ENCODE measurements at regions not wholly inside any gene's neighbourhood (a gene's known extent, or its start where the extent isn't known, plus 50 kb on each side); places are given as distances from the start of the nearest gene placed in this dataset.
"Not testable (repeated sequence)": the region's sequence is repeated elsewhere in the genome, so short reads cannot be mapped to it uniquely, and the experiment has no call there.

DNA sequence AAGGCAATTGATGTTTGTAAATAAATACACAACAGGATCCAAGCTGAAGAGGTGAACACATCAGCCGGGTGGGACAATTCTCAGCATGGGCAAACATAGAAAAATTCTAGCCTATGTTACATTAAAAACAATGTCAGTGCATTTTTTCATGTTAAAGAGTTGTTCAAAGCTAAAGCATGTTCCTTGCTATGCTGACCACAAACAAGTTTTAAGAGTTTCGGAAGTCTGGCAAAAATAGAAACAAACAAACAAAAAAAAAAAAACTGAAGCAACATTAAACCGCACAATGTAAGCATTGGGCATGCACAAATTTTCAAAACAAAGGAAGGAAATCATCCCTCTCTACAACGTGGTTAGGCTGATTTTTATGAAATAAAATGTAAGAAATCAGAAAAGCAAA, 185.8 kb downstream of the FOXD4L6 start:
- not testable (repeated sequence) for H3K4me1 Mint-ChIP-seq; DNase-seq (ENCODE audit: low spot score in 2 of 2); H3K27me3 Mint-ChIP-seq; ATAC-seq (replicated peaks; ENCODE audit: extremely low read depth, poor library complexity, severe bottlenecking); H3K27ac Mint-ChIP-seq (ENCODE audit: low read depth); H3K36me3 Mint-ChIP-seq (ENCODE audit: insufficient read depth); H3K4me3 Mint-ChIP-seq; H3K9me3 Mint-ChIP-seq

DNA sequence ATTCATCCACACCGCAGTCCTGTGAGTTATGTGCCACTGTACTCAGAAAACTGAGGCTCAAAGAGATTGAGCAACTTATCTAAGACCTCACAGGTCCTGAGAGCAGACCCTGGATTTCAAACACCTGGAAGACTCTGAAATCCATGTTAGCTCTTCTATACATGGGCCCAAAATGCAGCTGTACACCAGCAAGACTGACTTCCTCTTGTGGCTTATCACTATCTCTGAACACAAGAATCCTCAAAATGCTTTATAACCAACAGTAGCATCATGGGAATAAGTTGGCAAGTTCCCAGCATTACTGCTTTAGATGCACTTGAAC, 188.6 kb downstream of the FOXD4L6 start:
- not testable (repeated sequence) for H3K27ac Mint-ChIP-seq (ENCODE audit: low read depth); H3K9me3 Mint-ChIP-seq; H3K4me1 Mint-ChIP-seq; ATAC-seq (replicated peaks; ENCODE audit: extremely low read depth, poor library complexity, severe bottlenecking); H3K36me3 Mint-ChIP-seq (ENCODE audit: insufficient read depth); DNase-seq (ENCODE audit: low spot score in 2 of 2); H3K4me3 Mint-ChIP-seq; H3K27me3 Mint-ChIP-seq

DNA sequence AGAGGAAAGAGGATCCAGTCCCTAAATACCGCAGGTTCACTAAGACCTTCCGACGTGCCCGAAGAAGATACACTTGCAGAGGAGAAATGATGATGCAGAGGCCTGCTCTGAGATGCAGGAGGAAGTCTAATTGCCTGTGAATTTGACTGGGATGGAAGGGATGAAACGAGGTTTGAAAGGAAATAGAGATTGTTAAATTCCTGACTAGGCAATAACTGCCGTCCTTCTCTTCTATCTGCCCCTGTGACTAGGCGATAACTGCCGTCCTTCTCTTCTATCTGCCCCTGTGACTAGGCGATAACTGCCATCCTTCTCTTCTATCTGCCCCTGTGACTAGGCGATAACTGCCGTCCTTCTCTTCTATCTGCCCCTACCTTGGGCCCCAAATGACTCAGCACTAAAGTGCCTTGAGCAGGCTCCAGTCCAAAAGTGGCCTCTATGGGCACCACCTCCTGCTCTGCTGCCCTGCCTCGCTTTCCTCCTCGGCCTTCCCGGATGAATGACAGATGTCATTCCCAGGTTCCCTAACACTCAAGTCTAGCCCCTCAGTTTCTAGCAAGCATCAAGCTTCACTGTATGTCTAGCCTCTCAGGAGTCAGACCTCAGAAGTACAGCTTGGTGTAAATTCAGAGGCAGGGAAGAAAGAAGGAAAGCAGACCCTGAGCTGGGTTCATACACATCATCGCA, 189.1 kb downstream of the FOXD4L6 start:
- H3K36me3 Mint-ChIP-seq (ENCODE audit: insufficient read depth); DNase-seq (ENCODE audit: low spot score in 2 of 2); H3K4me1 Mint-ChIP-seq; ATAC-seq (replicated peaks; ENCODE audit: extremely low read depth, poor library complexity, severe bottlenecking); H3K4me3 Mint-ChIP-seq; H3K9me3 Mint-ChIP-seq; H3K27me3 Mint-ChIP-seq; H3K27ac Mint-ChIP-seq (ENCODE audit: low read depth): not testable (repeated sequence)

DNA sequence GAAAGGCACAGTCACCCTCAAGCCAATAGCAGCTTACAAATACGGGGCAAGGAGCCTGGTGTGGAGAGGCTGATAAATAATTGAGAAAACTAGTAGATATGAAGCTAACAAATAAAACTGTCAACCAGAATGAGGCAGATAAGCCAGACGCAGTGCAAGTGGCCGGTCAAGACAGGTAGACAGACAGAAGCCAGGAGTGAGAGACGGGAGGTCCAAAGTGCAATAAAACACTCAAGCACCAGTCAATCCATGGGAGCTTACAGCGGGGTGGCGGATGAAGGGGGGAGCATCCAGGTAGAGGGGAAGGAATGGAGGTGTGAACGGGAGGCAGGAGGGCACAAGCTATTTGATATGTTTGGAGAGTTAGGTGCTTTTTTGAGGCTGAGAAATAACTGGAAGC, 193.1 kb downstream of the FOXD4L6 start:
- Mint-ChIP-seq H3K9me3 (peaks cover 15% of the 10 kb centered on the region), H3K4me1 (peaks cover 7% of the 10 kb centered on the region)

DNA sequence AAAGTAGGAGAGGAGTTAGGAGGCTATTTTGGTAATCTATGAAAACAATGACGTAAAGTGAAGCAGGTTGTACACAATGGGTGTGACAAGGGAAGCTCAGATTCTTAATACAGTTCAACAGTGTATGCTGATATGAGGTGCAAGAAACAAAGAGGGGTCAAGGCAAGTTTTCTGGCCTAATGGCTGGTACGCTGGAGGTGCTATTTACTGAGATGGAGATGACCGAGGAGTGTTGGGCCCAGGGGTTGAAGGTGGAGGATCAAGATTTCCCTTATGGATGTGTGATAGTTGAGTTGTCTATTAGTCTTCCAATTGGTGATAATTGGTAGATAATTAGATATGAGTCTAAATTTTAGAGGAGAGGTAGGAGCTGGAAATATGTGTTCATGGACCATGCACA, 194.0 kb downstream of the FOXD4L6 start:
- not testable (repeated sequence) for H3K27ac Mint-ChIP-seq (ENCODE audit: low read depth); H3K4me3 Mint-ChIP-seq; DNase-seq (ENCODE audit: low spot score in 2 of 2); H3K36me3 Mint-ChIP-seq (ENCODE audit: insufficient read depth); H3K4me1 Mint-ChIP-seq; H3K27me3 Mint-ChIP-seq; ATAC-seq (replicated peaks; ENCODE audit: extremely low read depth, poor library complexity, severe bottlenecking)
- H3K9me3 Mint-ChIP-seq: peaks cover 13% of the 10 kb centered on the region

More for the DNA sequence above, 193.1 kb downstream of the FOXD4L6 start:
- Mint-ChIP-seq H3K27me3 (no peaks in the 10 kb centered on the region), H3K4me3 (no peak overlapping the region), H3K36me3 (ENCODE audit: insufficient read depth) (no peaks in the 10 kb centered on the region), H3K27ac (ENCODE audit: low read depth) (no peak overlapping the region)
- DNase-seq (ENCODE audit: low spot score in 2 of 2) (no peak), ATAC-seq (replicated peaks; ENCODE audit: extremely low read depth, poor library complexity, severe bottlenecking) (no peak)

DNA sequence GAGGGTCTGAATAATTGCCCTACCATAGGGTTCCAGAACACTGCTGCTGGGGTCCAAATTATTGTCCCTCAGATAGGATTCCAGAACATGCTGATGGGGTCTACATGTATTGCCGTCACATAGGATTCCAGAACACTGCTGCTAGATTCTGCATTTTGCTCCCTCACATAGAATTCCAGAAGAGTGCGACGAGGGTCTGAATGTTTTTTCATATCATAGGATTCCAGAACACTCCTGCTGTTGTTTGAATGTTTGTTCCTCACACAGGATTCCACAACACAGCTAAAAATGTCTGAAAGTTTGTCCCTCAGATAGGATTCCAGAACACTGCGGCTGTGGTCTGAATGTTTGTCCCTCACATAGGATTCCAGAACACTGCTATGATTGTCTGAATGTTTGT, 198.1 kb downstream of the FOXD4L6 start:
- peaks cover 34% of the 10 kb centered on the region for H3K9me3 Mint-ChIP-seq

DNA sequence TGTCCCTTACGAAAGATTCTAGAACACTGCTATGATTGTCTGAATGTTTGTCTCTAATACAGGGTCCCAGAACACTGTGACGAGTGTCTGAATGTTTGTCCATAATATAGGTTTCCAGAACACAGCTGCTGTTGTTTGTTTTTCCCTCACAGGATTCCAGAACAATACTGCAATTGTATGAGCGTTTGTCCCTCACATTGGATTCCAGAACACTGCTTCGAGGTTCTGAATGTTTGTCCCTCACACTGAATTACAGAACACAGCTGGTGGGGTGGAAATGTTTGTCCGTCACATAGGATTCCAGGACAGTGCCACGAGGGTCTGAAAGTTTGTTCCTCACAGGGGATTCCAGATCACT, 199.0 kb downstream of the FOXD4L6 start:
- ATAC-seq (replicated peaks; ENCODE audit: extremely low read depth, poor library complexity, severe bottlenecking); H3K27ac Mint-ChIP-seq (ENCODE audit: low read depth); H3K4me1 Mint-ChIP-seq; H3K27me3 Mint-ChIP-seq; H3K4me3 Mint-ChIP-seq; H3K36me3 Mint-ChIP-seq (ENCODE audit: insufficient read depth); DNase-seq (ENCODE audit: low spot score in 2 of 2): not testable (repeated sequence)
- H3K9me3 Mint-ChIP-seq: peaks cover 41% of the 10 kb centered on the region

More for the DNA sequence above, 198.1 kb downstream of the FOXD4L6 start:
- not testable (repeated sequence) for H3K4me3 Mint-ChIP-seq; H3K36me3 Mint-ChIP-seq (ENCODE audit: insufficient read depth); DNase-seq (ENCODE audit: low spot score in 2 of 2); ATAC-seq (replicated peaks; ENCODE audit: extremely low read depth, poor library complexity, severe bottlenecking); H3K27ac Mint-ChIP-seq (ENCODE audit: low read depth); H3K4me1 Mint-ChIP-seq; H3K27me3 Mint-ChIP-seq

DNA sequence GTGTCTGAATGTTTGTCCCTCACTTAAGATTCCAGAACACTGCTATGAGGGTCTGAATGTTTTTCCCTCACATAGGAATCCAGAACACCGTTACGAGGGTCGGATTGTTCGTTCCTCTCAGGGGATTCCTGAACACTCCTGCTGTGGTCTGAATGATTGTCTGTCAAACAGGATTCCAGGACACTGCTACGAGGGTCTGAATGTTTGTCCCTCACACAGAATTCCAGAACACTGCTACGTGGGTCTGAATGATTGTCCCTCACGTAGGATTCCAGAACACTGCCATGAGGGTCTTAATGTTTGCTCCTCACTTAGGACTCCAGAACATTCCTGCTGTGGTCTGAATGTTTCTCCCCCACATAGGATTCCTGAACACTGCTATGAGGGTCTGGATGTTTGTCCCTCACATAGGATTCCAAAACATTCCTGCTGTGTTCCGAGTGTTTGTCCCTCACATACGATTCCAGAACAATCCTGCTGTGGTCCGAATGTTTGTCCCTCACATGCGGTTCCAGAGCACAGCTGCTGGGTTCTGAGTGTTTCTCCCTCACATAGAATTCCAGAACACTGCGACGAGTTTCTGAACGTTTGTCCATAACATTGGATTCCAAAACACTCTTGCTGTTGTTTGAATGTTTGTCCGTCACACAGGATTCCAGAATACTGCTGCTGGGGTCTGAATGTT, 199.5 kb downstream of the FOXD4L6 start:
- H3K4me3 Mint-ChIP-seq: no peak overlapping the region
- DNase-seq (ENCODE audit: low spot score in 2 of 2) (no peak), ATAC-seq (replicated peaks; ENCODE audit: extremely low read depth, poor library complexity, severe bottlenecking) (no peak)
- no peaks in the 10 kb centered on the region for H3K27me3 Mint-ChIP-seq
- H3K4me1 Mint-ChIP-seq: no peaks in the 10 kb centered on the region
- peaks cover 46% of the 10 kb centered on the region for H3K9me3 Mint-ChIP-seq
- H3K27ac Mint-ChIP-seq (ENCODE audit: low read depth): no peak overlapping the region
- H3K36me3 Mint-ChIP-seq (ENCODE audit: insufficient read depth): no peaks in the 10 kb centered on the region

DNA sequence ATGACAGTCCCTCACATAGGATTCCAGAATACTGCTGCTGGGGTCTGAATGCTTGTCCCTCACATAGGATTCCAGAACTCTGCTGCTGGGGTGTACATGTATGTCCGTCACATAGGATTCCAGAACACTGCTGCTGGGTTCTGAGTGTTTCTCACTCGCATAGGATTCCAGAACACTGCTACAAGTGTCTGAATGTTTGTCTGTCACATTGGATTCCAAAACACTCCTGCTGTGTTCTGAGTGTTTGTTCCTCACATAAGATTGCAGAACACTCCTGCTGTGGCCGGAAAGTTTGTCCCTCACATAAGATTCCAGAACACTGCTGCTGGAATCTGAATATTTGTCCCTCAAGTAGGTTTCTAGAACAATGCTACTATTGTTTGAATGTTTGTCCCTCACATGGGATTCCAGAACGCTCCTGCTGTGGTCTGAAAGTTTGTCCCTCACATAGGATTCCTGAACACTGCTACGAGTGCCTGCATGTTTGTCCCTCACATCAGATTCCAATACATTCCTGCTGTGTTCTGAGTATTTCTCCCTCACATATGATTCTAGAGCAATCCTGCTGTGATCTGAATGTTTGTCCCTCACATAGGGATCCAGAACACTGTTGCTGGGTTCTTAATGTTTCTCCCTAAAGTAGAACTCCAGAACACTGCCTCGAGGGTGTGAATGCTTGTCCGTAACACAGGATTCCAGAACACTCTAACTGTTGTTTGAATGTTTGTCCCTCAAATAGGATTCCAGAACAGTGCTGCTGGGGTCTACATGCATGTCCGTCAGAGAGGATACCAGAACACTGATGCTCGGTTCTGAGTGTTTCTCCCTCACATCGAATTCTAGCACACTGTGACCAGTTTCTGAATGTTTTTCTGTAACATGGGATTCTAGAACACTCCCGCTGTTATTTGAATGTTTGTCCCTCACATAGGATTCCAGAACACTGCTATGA, 200.4 kb downstream of the FOXD4L6 start:
- Mint-ChIP-seq H3K4me1 (no peaks in the 10 kb centered on the region), H3K27me3 (no peaks in the 10 kb centered on the region), H3K36me3 (ENCODE audit: insufficient read depth) (no peaks in the 10 kb centered on the region), H3K4me3 (no peak overlapping the region), H3K27ac (ENCODE audit: low read depth) (no peak overlapping the region), H3K9me3 (peaks cover 50% of the 10 kb centered on the region)
- ATAC-seq (replicated peaks; ENCODE audit: extremely low read depth, poor library complexity, severe bottlenecking): no peak
- DNase-seq (ENCODE audit: low spot score in 2 of 2): no peak

DNA sequence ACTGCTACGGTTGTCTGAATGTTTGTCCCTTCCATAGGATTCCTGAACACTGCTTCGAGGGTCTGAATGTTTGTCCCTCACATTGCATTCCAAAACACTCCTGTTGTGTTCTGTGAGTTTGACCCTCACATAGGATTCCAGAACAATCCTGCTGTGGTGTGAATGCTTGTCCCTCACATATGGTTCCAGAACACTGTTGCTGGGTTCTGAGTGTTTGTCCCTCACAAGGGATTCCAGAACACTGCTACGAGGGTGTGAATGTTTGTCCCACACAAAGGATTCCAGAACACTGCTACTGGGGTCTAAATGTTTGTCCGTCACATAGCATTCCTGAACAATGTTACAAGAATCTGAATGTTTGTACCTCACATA, 201.2 kb downstream of the FOXD4L6 start:
- Mint-ChIP-seq H3K4me3 (no peak overlapping the region), H3K36me3 (ENCODE audit: insufficient read depth) (no peaks in the 10 kb centered on the region), H3K27me3 (no peaks in the 10 kb centered on the region), H3K27ac (ENCODE audit: low read depth) (no peak overlapping the region), H3K4me1 (no peaks in the 10 kb centered on the region), H3K9me3 (peaks cover 56% of the 10 kb centered on the region)
- ATAC-seq (replicated peaks; ENCODE audit: extremely low read depth, poor library complexity, severe bottlenecking) (no peak), DNase-seq (ENCODE audit: low spot score in 2 of 2) (no peak)

DNA sequence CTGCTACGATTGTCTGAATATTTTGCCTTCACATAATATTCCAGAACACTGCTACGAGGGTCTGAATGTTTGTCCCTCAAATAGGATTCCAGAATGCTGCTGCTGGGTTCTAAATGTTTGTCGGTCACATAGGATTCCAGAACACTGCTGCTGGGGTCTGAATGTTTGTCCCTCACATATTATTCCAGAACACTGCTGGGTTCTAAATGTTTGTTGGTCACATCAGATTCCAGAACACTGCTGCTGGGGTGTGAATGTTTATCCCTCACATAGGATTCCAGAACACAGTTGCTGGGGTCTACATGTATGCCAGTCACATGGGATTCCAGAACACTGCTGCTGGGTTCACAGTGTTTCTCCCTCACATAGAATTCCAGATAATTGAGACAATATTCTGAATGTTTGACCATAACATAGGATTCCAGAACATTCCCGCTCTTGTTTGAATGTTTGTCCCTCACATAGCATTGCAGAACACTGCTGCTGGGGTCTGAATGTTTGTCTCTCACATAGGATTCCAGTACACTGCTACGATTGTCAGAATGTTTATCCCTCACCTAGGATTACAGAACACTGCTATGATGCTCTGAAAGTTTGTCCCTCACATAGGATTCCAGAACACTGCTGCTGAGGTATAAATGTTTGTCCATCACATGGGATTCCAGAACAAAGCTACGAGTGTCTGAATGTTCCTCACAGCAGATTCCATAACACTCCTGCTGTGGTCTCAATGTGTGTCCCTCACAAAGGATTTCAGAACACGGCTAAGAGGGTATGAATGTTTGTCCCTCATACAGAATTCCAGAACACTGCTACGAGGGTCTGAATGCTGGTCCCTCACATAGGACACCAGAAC, 201.8 kb downstream of the FOXD4L6 start:
- Mint-ChIP-seq H3K4me3 (no peak overlapping the region), H3K36me3 (ENCODE audit: insufficient read depth) (no peaks in the 10 kb centered on the region), H3K4me1 (no peaks in the 10 kb centered on the region), H3K27me3 (no peaks in the 10 kb centered on the region), H3K9me3 (peaks cover 50% of the 10 kb centered on the region), H3K27ac (ENCODE audit: low read depth) (no peak overlapping the region)
- ATAC-seq (replicated peaks; ENCODE audit: extremely low read depth, poor library complexity, severe bottlenecking) (no peak), DNase-seq (ENCODE audit: low spot score in 2 of 2) (no peak)

DNA sequence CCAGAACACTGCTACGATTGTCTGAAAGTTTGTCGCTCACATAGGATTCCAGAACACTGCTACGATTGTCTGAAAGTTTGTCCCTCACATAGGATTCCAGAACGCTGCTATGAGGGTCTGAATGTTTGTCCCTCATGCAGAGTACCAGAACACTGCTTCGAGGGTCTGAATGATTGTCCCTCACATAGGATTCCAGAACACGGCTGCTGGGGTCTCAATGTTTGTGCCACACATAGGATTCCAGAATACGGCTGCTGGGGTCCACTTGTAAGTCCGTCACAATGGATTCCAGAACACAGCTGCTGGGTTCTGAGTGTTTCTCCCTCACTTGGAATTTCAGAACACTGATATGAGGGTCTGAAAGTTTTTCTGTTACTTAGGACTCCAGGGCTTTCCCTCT, 203.3 kb downstream of the FOXD4L6 start:
- Mint-ChIP-seq H3K36me3 (ENCODE audit: insufficient read depth) (no peaks in the 10 kb centered on the region), H3K27ac (ENCODE audit: low read depth) (no peak overlapping the region), H3K4me3 (no peak overlapping the region), H3K27me3 (no peaks in the 10 kb centered on the region), H3K9me3 (peaks cover 48% of the 10 kb centered on the region), H3K4me1 (no peaks in the 10 kb centered on the region)
- DNase-seq (ENCODE audit: low spot score in 2 of 2): no peak
- ATAC-seq (replicated peaks; ENCODE audit: extremely low read depth, poor library complexity, severe bottlenecking): no peak

All from central memory CD8-positive, alpha-beta T cell (primary cell).